Smooth muscle cell (in vitro differentiated cells): ENCODE measurements at regions not wholly inside any gene's neighbourhood (a gene's known extent, or its start where the extent isn't known, plus 50 kb on each side); places are given as distances from the start of the nearest gene placed in this dataset.

Experiments used
- DNase-seq: peaks from one replicate; lab custom pipeline; 2025; ENCODE audit not compliant: unreplicated experiment; lab: John Stamatoyannopoulos, UW
- H2AFZ ChIP-seq: fragments of 200-600 bp; sonication (generic); 2 replicates; pipeline ENCODE4 v1.6.0; 2016; ENCODE audit warnings: antibody characterized with exemption, low read depth, mild to moderate bottlenecking
- H3F3A ChIP-seq: fragments of 200-600 bp; sonication (generic); 2 replicates; pipeline ENCODE4 v1.6.0; 2017; ENCODE audit warnings: antibody characterized with exemption, low read depth
- H3K27ac ChIP-seq: fragments of 200-600 bp; sonication (generic); 2 replicates; pipeline ENCODE4 v1.5.1; 2016; ENCODE audit warnings: low read depth, mild to moderate bottlenecking
- H3K27me3 ChIP-seq: fragments of 200-600 bp; sonication (generic); 2 replicates; pipeline ENCODE4 v1.6.1; 2016; ENCODE audit warnings: low read depth, mild to moderate bottlenecking
- H3K36me3 ChIP-seq: fragments of 200-600 bp; sonication (generic); 2 replicates; pipeline ENCODE4 v1.5.1; 2016; ENCODE audit warnings: low read depth
- H3K4me1 ChIP-seq: fragments of 200-600 bp; sonication (generic); 2 replicates; pipeline ENCODE4 v1.5.1; 2016; ENCODE audit warnings: low read depth
- H3K4me2 ChIP-seq: fragments of 200-600 bp; sonication (generic); 2 replicates; pipeline ENCODE4 v1.6.0; 2016; ENCODE audit warnings: mild to moderate bottlenecking
- H3K4me3 ChIP-seq: fragments of 200-600 bp; sonication (generic); 2 replicates; pipeline ENCODE4 v1.5.1; 2016; ENCODE audit warnings: mild to moderate bottlenecking
- H3K79me2 ChIP-seq: fragments of 200-600 bp; sonication (generic); 2 replicates; pipeline ENCODE4 v1.6.0; 2016; ENCODE audit warnings: low read depth, mild to moderate bottlenecking
- H3K9ac ChIP-seq: fragments of 200-600 bp; sonication (generic); 2 replicates; pipeline ENCODE4 v1.6.0; 2016; ENCODE audit warnings: low read depth
- H3K9me3 ChIP-seq: fragments of 200-600 bp; sonication (generic); replicated peaks from 2 replicates; pipeline ENCODE4 v1.5.1; 2016; ENCODE audit warnings: low read depth
- H4K20me1 ChIP-seq: fragments of 200-600 bp; sonication (generic); 2 replicates; pipeline ENCODE4 v1.6.0; 2016; ENCODE audit warnings: low read depth
- WGBS: methylation state at CpG from one replicate; pipeline ENCODE4 v1.1.7; 2016; ENCODE audit warnings: low lambda C conversion rate; 5-methylcytosine and 5-hydroxymethylcytosine counted together
- TF ChIP-seq, protein P1 (sequence below): fragments of 200-600 bp; sonication (generic); IDR thresholded peaks from 2 replicates; pipeline ENCODE4 v1.5.1; 2017; ENCODE audit warnings: borderline replicate concordance, mild to moderate bottlenecking, antibody characterized with exemption; ENCODE audit not compliant: insufficient read depth, poor library complexity, severe bottlenecking

DNA sequence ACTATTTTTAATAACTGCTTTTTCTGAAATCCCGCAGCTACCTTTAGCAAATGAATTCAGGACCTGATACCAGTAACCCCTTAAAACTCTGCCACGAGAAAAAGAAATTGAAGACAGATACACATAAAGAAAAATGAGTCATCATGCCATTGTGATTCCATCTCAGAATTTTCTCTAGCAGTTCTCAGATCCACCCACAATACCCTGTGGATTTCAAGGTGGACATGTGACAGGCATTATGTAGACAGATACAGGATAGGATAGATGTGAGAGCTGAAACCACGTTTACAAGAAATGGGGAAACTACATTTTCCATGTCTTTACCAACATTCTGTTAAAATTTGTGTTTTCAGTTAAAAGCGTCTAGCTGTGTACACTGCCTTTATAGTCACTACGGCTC lies 291.9 kb upstream of the NR2F2 start:
- TF ChIP-seq, protein P1, sequence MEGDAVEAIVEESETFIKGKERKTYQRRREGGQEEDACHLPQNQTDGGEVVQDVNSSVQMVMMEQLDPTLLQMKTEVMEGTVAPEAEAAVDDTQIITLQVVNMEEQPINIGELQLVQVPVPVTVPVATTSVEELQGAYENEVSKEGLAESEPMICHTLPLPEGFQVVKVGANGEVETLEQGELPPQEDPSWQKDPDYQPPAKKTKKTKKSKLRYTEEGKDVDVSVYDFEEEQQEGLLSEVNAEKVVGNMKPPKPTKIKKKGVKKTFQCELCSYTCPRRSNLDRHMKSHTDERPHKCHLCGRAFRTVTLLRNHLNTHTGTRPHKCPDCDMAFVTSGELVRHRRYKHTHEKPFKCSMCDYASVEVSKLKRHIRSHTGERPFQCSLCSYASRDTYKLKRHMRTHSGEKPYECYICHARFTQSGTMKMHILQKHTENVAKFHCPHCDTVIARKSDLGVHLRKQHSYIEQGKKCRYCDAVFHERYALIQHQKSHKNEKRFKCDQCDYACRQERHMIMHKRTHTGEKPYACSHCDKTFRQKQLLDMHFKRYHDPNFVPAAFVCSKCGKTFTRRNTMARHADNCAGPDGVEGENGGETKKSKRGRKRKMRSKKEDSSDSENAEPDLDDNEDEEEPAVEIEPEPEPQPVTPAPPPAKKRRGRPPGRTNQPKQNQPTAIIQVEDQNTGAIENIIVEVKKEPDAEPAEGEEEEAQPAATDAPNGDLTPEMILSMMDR, result no peak
- no peak overlapping the region for H2AFZ ChIP-seq
- H3K27me3 ChIP-seq, result peaks cover 58% of the 10 kb centered on the region
- 76% methylated on average over 5 of the region's 5 CpGs for WGBS
- DNase-seq, result no peak
- H3K79me2 ChIP-seq, result no peaks in the 10 kb centered on the region
- H3K4me3 ChIP-seq, result no peak overlapping the region
- no peaks in the 10 kb centered on the region for H4K20me1 ChIP-seq
- H3K9ac ChIP-seq, result no peak overlapping the region
- peaks cover 19% of the 10 kb centered on the region for H3K4me1 ChIP-seq
- no peak overlapping the region for H3K4me2 ChIP-seq
- no peaks in the 10 kb centered on the region for H3F3A ChIP-seq
- no peaks in the 10 kb centered on the region for H3K36me3 ChIP-seq
- H3K27ac ChIP-seq, result no peak overlapping the region
- no peaks in the 10 kb centered on the region for H3K9me3 ChIP-seq

DNA sequence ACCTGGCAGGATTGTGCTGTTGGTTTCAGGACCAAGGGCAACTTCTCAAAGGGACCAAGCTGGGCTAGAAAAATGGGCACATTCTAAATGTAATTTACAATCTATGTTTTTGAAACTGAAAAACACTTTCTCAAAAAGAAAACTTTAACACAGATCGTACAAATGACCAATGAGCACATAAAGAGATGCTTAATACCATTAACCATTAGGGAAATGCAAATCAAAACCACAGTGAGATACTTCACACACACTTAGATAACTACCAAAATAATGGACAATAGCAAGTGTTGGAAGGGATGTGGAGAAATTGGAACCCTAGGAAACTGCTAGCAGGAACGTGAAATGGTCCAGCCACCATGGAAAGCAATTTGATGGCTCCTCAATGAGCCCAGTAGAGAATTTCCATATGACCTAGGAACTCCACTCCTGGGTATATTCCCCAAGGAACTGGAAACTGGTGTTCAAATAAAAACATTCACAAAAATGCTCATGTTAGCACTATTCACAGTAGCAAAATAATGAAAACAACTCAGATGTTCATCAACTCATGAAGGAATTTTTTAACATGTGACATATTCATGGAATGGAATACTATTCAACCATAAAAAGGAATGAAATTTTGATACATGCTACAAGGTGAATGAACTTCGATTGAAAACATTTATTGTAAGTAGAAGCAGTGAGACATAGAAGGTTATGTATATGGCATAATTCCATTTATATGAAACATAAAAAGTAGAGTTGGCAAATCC lies 288.3 kb upstream of the NR2F2 start:
- no peaks in the 10 kb centered on the region for H3K79me2 ChIP-seq
- no peak for DNase-seq
- WGBS, result 89% methylated on average over 3 of the region's 3 CpGs
- no peak overlapping the region for H3K9ac ChIP-seq
- H3K27ac ChIP-seq, result no peak overlapping the region
- TF ChIP-seq, protein P1, result no peak
- H3K9me3 ChIP-seq, result no peaks in the 10 kb centered on the region
- no peak overlapping the region for H3K4me2 ChIP-seq
- no peaks in the 10 kb centered on the region for H3K36me3 ChIP-seq
- H2AFZ ChIP-seq, result no peak overlapping the region
- no peak overlapping the region for H3K4me3 ChIP-seq
- H3K27me3 ChIP-seq, result peaks cover 29% of the 10 kb centered on the region
- H4K20me1 ChIP-seq, result no peaks in the 10 kb centered on the region
- no peaks in the 10 kb centered on the region for H3F3A ChIP-seq
- peaks cover 13% of the 10 kb centered on the region for H3K4me1 ChIP-seq

DNA sequence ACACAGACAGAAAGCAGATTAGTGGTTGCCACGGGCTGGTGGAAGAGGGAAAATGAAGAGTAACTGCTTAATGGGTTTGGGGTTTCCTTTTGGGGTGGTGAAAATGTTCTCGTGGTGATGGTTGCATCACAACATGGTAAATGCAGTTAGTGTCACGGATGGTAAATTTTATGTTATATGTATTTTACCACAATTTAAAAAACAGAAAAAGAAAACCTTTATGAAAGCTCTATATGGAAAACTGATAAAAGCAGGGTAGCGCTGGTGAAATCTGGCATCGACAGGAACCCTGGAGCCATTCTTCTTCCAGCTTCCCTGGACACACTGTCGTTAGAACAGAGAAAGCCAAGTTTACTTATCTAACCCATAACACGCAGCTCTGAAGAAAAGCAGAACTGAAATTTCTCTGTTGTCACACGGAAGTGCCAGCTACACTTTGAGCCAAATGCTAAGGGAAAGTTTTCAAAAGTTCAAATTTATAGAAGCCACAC lies 287.7 kb upstream of the NR2F2 start:
- DNase-seq, result no peak

More for the DNA sequence above, 287.7 kb upstream of the NR2F2 start:
- Histone ChIP-seq H3F3A (no peaks in the 10 kb centered on the region), H3K9me3 (no peaks in the 10 kb centered on the region), H3K27ac (no peak overlapping the region), H3K79me2 (no peaks in the 10 kb centered on the region), H2AFZ (no peak overlapping the region), H3K36me3 (no peaks in the 10 kb centered on the region), H3K9ac (no peak overlapping the region), H4K20me1 (no peaks in the 10 kb centered on the region), H3K27me3 (peaks cover 29% of the 10 kb centered on the region), H3K4me2 (peak overlapping the region; percentile 52), H3K4me1 (peaks cover 8% of the 10 kb centered on the region), H3K4me3 (no peak overlapping the region)
- TF ChIP-seq, protein P1, result no peak
- 53% methylated on average over 8 of the region's 8 CpGs for WGBS
